HFF-Myc (cell line): ENCODE measurements at regions not wholly inside any gene's neighbourhood (a gene's known extent, or its start where the extent isn't known, plus 50 kb on each side); places are given as distances from the start of the nearest gene placed in this dataset.

Experiments
- DNase-seq: peaks from one replicate; pipeline ENCODE4 v3.0.0-alpha.2; 2011; ENCODE audit warnings: low read depth; ENCODE audit errors: extremely low read depth
- H3K4me3 ChIP-seq: replicated peaks from 2 replicates; pipeline ENCODE4 v1.5.1; 2011; ENCODE audit warnings: low read depth, mild to moderate bottlenecking, control low read depth, low read length
- TF ChIP-seq, protein P1 (sequence below): IDR thresholded peaks from 2 replicates; pipeline ENCODE4 v1.5.1; 2012; ENCODE audit warnings: mild to moderate bottlenecking, low read depth, low read length, control low read depth; ENCODE audit errors: missing control alignments

DNA sequence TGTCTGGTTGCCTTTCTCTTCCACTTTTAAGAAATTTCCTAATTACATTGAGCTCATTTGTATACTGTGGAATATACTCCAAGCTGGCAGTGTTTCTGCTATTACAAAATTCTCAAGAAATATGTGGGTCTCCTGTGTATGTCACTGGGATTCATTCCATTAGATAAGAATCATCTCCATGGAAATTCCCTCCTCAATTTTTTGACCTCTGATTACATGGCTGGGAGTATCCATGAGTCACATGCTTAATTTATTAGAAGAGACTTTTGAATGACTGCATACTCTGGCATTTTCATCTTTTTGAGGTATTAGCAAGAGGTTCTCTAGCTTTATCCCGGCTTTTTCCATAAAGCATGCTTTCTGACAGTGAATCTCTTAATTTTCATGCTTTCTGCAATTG is 665.5 kb upstream of the CNTNAP5 start:
- no peak for DNase-seq

GRCh38 chr2:123362671-123363440 is 662.2 kb upstream of the CNTNAP5 start:
- no peak overlapping the region for H3K4me3 ChIP-seq
- TF ChIP-seq, protein P1, sequence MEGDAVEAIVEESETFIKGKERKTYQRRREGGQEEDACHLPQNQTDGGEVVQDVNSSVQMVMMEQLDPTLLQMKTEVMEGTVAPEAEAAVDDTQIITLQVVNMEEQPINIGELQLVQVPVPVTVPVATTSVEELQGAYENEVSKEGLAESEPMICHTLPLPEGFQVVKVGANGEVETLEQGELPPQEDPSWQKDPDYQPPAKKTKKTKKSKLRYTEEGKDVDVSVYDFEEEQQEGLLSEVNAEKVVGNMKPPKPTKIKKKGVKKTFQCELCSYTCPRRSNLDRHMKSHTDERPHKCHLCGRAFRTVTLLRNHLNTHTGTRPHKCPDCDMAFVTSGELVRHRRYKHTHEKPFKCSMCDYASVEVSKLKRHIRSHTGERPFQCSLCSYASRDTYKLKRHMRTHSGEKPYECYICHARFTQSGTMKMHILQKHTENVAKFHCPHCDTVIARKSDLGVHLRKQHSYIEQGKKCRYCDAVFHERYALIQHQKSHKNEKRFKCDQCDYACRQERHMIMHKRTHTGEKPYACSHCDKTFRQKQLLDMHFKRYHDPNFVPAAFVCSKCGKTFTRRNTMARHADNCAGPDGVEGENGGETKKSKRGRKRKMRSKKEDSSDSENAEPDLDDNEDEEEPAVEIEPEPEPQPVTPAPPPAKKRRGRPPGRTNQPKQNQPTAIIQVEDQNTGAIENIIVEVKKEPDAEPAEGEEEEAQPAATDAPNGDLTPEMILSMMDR, result no peak
- DNase-seq, result no peak

More for the DNA sequence above, 665.5 kb upstream of the CNTNAP5 start:
- TF ChIP-seq, protein P1, result no peak
- no peak overlapping the region for H3K4me3 ChIP-seq

DNA sequence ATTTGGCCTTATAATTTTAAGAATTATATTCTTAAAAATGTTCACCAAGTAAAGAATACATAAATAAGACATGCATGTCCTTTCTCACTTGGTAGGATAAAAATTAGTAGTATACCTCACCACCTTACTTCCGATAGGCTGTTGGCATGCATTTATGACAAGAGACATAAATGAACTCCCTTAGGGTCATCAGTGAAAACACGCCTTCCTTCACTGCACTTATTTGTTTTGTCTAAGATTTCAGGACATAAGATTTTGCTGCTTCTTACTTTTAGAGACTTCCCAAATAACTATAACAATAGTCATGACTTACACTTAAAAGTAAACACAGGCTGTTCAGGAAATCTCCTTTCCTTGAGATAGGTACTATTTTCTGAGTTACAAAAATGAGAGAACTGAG is 661.3 kb upstream of the CNTNAP5 start:
- no peak for DNase-seq
- no peak overlapping the region for H3K4me3 ChIP-seq
- TF ChIP-seq, protein P1, result no peak

DNA sequence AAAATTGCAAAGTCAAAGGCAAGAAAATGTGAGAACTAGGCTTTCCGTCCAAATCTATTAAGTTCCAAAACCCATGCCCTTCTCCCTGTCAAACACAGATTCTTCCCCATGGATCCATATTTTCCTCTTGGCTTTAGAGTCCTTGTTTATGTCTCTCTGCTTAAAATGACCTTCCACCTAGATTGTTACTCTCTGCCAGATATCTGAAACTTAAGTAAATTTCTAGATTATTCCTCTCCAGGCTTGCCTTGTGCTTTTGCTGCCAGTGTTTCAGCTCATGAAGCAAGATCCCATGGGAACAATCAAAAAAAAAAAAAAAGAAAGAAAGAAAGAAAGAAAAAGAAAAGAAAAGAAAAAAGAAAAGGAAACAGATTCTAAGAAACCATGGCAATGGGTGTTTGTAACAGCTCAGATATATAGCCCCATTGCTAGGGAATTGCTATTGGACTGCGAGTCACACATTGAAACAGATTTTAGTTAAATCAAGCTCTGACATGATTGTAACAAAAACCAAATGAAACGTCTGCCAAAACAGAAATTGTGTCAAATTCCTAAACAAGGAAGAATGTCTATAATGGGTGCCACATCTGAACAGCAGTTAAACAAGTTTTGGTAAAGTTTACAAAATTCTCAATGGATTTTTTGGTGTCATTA is 660.7 kb upstream of the CNTNAP5 start:
- TF ChIP-seq, protein P1, result no peak
- no peak for DNase-seq
- no peak overlapping the region for H3K4me3 ChIP-seq

DNA sequence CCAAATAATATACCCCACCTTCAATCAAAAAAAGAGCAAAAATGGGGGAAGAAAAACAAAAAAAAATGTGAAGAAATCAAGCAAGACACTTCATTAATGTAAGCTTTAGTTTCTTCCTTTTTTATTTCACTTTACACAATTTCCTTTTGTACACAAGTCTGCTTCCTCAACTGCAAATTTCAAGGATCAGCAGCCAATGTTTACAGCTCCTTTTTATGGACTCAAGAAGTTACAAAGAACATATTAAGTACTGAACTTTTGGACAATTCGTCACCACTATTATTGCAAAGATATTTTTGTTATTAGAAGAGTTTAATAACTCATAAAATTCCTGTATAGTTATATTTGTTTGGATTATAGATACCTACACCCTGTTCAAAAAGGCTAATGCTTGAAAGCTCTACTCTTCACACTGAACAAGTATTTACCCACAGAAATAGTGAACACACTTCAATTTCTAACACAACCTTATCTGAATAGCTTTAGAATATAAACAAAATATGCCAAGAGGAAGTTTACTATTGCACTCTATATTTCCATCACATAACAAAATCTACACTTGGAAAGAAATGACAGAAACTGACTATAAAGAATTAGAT is 658.7 kb upstream of the CNTNAP5 start:
- no peak overlapping the region for H3K4me3 ChIP-seq
- TF ChIP-seq, protein P1, result no peak
- no peak for DNase-seq

- DNase-seq, result no peak
- H3K4me3 ChIP-seq, result no peak overlapping the region
- TF ChIP-seq, protein P1, result no peak
Observed at GRCh38 chr2:123370186-123370585, 654.9 kb upstream of the CNTNAP5 start.
